Small intestine (tissue), 7 donors: ENCODE measurements at regions not wholly inside any gene's neighbourhood (a gene's known extent, or its start where the extent isn't known, plus 50 kb on each side); places are given as distances from the start of the nearest gene placed in this dataset.

Experiments used
- DNase-seq, 2 donors: peaks; one replicate each; pipeline versions ENCODE4 v3.0.0 to v3.0.0-alpha.2; 2013
- FAIRE-seq: peaks from 2 replicates; lab custom pipeline; 2012; peaks lifted over from hg19 to GRCh38; lab: Jason Lieb, UNC
- H3K27ac ChIP-seq, 3 donors: one replicate each; pipeline ENCODE4 v1.5.1; 2013; ENCODE audit warnings: low read length in 2 of 3, mild to moderate bottlenecking in 2 of 3, control low read depth in 1 of 3, inconsistent platforms in 1 of 3, low read depth in 1 of 3, moderate library complexity in 1 of 3
- H3K27me3 ChIP-seq, 3 donors: one replicate each; pipeline ENCODE4 v1.6.1; 2013; ENCODE audit warnings: low read length in 3 of 3, inconsistent platforms in 1 of 3; ENCODE audit not compliant: control insufficient read depth in 3 of 3, insufficient read depth in 3 of 3
- H3K36me3 ChIP-seq, 3 donors: one replicate each; pipeline ENCODE4 v1.6.1; 2013; ENCODE audit warnings: low read length in 3 of 3, inconsistent platforms in 1 of 3, low read depth in 1 of 3, mild to moderate bottlenecking in 1 of 3, moderate library complexity in 1 of 3; ENCODE audit not compliant: control insufficient read depth in 3 of 3, insufficient read depth in 2 of 3
- H3K4me1 ChIP-seq, 3 donors: one replicate each; pipeline ENCODE4 v1.6.1; 2013; ENCODE audit warnings: low read length in 2 of 3, inconsistent platforms in 1 of 3, low read depth in 1 of 3, mild to moderate bottlenecking in 1 of 3, moderate library complexity in 1 of 3; ENCODE audit not compliant: control insufficient read depth in 3 of 3, insufficient read depth in 2 of 3
- H3K4me3 ChIP-seq, 3 donors: one replicate each; pipeline ENCODE4 v1.5.1; 2013; ENCODE audit warnings: low read length in 3 of 3, control low read depth in 1 of 3, inconsistent platforms in 1 of 3, low read depth in 1 of 3, mild to moderate bottlenecking in 1 of 3, moderate library complexity in 1 of 3
- H3K9me3 ChIP-seq, 2 donors: one replicate each; pipeline ENCODE4 v1.6.1; 2013; ENCODE audit warnings: low read depth in 1 of 2, low read length in 1 of 2; ENCODE audit not compliant: control insufficient read depth in 2 of 2, insufficient read depth in 1 of 2
- WGBS, 3 donors: extraction: QIAGEN DNeasy Blood & Tissue Kit; methylation state at CpG; one replicate each; pipeline ENCODE4 v1.1.7; 2013; 5-methylcytosine and 5-hydroxymethylcytosine counted together
- donor health status: healthy with polysubstance abuse.
- donor health status: control.
- donor health status: control.
- donor health status: Bipolar disorder and iron deficiency.
- donor health status: healthy.

DNA sequence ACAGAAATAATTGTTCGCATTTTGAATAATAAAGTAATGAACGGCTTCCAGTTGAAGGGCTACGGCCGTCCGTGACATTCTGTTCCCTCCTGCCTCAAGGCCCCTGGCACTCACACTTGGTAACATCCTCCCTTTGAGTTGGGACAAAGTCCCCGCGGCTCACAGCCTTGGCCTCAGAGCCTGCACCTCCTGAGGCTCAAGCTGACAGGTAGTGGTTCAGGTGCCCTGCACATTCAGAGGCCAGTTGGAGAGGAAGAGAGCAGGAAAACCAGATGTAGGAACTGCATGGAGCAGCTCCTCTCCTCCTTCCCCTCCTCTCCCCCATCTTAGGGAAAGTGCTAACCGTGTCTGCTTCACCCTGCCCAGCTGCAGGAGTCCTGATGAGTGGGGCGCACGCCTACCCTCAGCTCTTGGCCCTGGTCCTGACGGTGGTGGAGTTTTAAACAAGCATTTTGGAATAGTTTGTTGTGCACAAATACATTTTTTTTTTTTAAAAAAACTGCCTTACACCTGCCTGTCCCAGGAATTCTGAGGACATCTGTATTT, 393.1 kb downstream of the SMOC2 start:
- H3K36me3 ChIP-seq, result no peaks in the 10 kb centered on the region
- peak overlapping the region in 1 of 3 donors; percentile 42 for H3K27ac ChIP-seq
- DNase-seq, result peak; percentile 36 to 60
- no peak for FAIRE-seq
- H3K27me3 ChIP-seq, result no peaks in the 10 kb centered on the region
- H3K4me1 ChIP-seq, result peaks cover 0 to 16% (median 0%) of the 10 kb centered on the region in 3 donors
- H3K9me3 ChIP-seq, result peaks cover 0 to 4% of the 10 kb centered on the region in 2 donors
- WGBS, 3 donors, result 28 to 53% (median 37%) methylated on average over 11 of the region's 11 CpGs
- H3K4me3 ChIP-seq, result no peak overlapping the region

DNA sequence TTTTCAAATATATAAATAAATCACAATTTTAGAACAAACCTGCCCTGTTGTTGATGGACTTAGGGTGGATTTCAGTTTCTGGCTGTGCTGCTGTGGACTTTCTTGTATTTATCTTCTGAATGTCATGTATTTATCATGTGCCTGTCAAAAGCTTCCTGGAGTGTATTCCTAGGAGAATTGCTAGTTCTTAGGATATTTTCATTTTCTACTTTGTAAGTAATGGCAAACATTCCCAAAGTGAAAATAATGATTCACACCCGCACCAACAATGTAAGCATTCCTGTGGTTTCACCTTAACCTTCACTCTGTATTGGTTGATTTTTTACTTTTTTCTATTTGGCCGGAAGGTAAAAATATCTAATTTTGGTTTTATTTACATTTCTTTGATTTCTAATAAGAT, 387.8 kb downstream of the SMOC2 start:
- DNase-seq (no peak), FAIRE-seq (no peak)
- no peak overlapping the region for H3K4me3 ChIP-seq
- H3K9me3 ChIP-seq, result no peaks in the 10 kb centered on the region
- peaks cover 0 to 2% (median 0%) of the 10 kb centered on the region in 3 donors for H3K27me3 ChIP-seq
- peaks cover 0 to 3% (median 0%) of the 10 kb centered on the region in 3 donors for H3K4me1 ChIP-seq
- H3K27ac ChIP-seq, result no peak overlapping the region
- no peaks in the 10 kb centered on the region for H3K36me3 ChIP-seq
- WGBS, 3 donors, result 79 to 87% (median 80%) methylated on average over 2 of the region's 2 CpGs

DNA sequence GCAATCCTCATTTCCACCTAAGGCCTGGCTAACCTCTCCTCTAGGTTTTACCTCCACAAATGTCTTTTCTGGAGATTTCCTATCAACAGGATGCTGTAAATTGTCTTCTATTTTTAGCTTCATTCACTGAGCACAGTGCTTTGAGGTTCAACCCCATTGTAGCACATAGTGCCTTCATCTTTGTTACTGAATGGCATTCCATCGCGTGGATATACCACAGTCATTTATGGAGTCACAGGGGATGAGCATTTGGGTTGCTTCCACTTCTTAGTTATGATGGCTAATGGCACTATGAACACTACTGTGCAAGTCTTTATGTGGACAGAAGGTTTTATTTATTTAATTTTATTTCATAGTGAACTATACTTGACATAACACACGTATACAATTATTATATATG, 387.1 kb downstream of the SMOC2 start:
- Histone ChIP-seq H3K36me3 (no peaks in the 10 kb centered on the region), H3K27me3 (peaks cover 0 to 2% (median 0%) of the 10 kb centered on the region in 3 donors), H3K4me3 (no peak overlapping the region), H3K27ac (no peak overlapping the region), H3K9me3 (no peaks in the 10 kb centered on the region), H3K4me1 (peaks cover 0 to under 1% (median 0%) of the 10 kb centered on the region in 3 donors)
- DNase-seq (no peak), FAIRE-seq (no peak)
- WGBS, 3 donors, result 70 to 91% (median 80%) methylated on average over 3 of the region's 3 CpGs

DNA sequence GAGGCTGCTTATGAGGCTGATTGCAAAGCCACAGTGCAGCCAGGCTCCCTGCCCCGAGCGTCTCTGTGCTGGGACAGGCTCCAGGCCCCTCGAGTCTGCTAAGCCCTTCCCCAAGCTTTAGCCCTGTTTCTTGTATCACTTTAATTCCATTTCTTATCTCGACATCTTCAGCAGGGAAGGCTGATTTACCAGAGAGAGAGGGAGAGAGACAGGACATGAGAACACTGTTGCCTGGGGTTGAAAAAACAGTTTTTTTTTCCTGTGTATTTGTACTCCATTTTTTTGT, 386.5 kb downstream of the SMOC2 start:
- peaks cover 0 to 2% (median 0%) of the 10 kb centered on the region in 3 donors for H3K27me3 ChIP-seq
- H3K9me3 ChIP-seq, result no peaks in the 10 kb centered on the region
- DNase-seq, result no peak
- H3K27ac ChIP-seq, result no peak overlapping the region
- H3K4me1 ChIP-seq, result no peaks in the 10 kb centered on the region
- no peak overlapping the region for H3K4me3 ChIP-seq
- no peak for FAIRE-seq
- no peaks in the 10 kb centered on the region for H3K36me3 ChIP-seq
- WGBS, 3 donors, result 57 to 67% (median 58%) methylated on average over 4 of the region's 4 CpGs

DNA sequence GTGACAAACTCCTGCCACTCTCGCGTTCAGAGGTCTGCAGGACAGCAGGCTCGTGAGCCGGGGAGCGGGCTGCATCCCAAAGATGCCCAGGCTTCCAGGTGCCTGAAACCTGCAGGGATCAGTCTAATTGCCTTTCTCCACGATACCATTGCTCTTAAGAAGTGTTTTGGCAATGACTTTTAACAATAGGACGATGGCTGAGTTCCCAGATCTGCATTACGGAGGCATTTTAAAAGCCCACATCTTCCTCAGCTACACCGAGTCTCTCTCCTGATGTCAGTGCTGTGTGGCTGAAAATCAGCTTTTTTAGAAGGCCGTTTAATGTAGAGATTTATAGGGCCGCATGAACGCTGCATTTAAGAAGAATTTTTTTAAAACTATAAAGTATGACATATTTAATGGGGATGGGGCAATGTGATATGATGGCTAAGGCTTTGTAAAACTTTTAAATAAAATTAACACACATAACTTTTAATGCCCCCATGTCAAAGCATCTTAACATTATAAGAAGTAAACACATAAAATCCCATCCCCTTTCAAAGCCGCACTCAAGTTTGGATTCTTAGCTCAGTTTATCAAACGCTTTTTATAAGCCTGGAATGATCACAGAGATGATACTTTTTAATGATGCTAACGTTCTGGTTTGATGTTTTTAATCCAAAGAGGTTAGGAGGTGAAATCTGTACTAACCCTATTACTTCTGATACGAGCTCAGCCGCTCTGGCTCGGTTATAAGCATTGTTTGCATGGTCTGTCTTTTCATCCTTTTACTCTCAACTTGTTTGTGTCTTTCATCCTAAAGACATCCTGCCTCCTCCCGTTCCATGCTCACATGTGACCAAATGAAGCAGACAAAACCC, 386.0 kb downstream of the SMOC2 start:
- H3K4me3 ChIP-seq, result no peak overlapping the region
- 73 to 81% (median 81%) methylated on average over 19 of the region's 19 CpGs for WGBS, 3 donors
- FAIRE-seq, result no peak
- H3K9me3 ChIP-seq, result no peaks in the 10 kb centered on the region
- peaks cover 0 to 2% (median 0%) of the 10 kb centered on the region in 3 donors for H3K27me3 ChIP-seq
- no peaks in the 10 kb centered on the region for H3K4me1 ChIP-seq
- H3K36me3 ChIP-seq, result no peaks in the 10 kb centered on the region
- H3K27ac ChIP-seq, result no peak overlapping the region
- DNase-seq, result no peak

DNA sequence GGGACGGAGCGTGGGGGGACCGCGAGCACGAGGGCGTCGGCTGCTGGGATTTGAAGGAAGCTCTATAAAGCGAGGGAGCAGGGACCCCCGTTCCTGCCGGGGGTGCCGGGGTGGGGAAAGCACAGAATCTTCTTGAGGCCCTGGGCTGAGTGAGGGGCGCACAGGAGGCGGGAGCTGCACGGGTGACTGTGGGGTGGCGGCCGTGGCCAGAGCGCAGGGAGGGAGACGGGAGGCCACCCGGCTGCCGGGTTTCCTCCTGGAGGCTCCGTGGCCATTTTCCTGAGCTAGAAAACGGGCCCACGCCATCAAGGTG, 385.1 kb downstream of the SMOC2 start:
- Histone ChIP-seq H3K27ac (no peak overlapping the region), H3K4me1 (no peaks in the 10 kb centered on the region), H3K27me3 (peaks cover 0 to 2% (median 0%) of the 10 kb centered on the region in 3 donors), H3K4me3 (no peak overlapping the region), H3K36me3 (no peaks in the 10 kb centered on the region), H3K9me3 (no peaks in the 10 kb centered on the region)
- no peak for FAIRE-seq
- no peak for DNase-seq
- 94 to 97% (median 95%) methylated on average over 17 to 23 of the region's 23 CpGs for WGBS, 3 donors

DNA sequence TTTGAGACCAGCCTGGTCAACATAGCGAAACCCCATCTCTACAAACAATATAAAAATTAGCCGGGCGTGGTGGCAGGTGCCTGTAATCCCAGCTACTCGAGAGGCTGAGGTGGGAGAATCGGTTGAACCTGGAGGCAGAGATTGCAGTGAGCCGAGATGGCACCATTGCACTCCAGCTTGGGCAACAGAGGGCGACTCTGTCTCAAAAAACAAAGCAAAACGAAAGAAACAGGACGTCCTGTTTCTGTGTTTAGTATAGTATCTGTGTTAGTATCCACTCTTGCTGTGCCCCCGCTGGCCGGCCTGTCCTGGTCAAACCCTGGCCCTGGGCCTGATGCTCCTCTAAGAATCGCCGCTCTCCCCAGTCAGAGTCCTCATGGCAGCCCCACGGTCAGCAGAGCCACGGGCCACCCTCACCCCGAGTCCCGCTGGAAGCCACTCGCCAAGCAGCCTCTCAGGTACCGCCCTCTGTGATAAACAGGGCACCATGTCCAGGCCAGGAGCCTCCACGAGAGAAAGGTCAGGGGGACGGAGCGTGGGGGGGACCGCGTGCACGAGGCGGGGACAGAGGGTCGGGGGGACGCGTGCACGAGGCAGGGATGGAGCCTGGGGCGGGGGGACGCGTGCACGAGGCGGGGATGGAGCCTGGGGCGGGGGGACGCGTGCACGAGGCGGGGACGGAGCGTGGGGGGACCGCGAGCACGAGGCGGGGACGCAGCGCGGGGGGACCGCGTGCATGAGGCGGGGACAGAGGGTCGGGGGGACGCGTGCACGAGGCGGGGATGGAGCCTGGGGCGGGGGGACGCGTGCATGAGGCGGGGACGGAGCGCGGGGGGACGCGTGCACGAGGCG, 384.5 kb downstream of the SMOC2 start:
- no peaks in the 10 kb centered on the region for H3K9me3 ChIP-seq
- FAIRE-seq, result no peak
- no peaks in the 10 kb centered on the region for H3K36me3 ChIP-seq
- DNase-seq, result no peak
- H3K27me3 ChIP-seq, result peaks cover 0 to 2% (median 0%) of the 10 kb centered on the region in 3 donors
- no peaks in the 10 kb centered on the region for H3K4me1 ChIP-seq
- WGBS, 3 donors, result 93 to 95% (median 94%) methylated on average over 62 to 68 of the region's 68 CpGs
- no peak overlapping the region for H3K27ac ChIP-seq
- H3K4me3 ChIP-seq, result no peak overlapping the region

DNA sequence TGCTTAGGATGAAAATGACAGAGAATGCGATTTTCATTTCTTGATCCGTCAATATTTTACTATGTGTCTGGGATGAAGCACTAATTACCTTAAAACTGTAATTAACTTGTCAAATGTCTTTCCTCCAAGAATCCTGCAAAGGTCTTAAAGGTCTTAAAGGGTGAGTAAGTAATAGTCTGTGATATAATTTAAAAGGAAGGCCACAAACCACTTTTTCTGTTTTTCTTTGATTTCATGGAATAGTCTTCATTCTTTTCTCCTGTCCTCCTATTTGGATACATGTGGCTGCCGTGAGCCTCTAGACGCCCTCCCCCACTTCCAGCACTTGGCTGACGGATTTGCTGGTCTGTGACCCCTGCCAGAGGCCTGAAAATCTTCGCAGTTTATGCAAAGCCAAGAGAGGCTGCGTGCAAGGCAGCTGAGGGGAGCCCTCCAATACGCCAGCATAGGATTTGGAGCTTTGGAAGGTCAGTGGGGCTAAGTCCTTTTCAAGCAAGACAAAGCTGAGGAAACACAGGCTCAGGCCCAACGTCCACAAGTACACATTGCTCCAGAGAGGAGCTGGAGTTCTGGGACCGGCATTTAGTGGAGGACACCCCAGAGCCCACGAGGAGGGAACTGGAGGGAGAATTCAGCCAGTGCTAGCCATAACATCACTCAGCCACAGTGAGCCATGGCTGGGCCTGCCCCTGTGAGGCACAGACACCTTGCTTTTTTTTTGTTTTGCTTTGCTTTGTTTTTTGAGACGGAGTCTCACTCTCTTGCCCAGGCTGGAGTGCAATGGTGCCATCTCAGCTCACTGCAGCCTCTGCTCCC, 382.6 kb downstream of the SMOC2 start:
- 57 to 86% (median 65%) methylated on average over 12 of the region's 12 CpGs for WGBS, 3 donors
- no peak overlapping the region for H3K27ac ChIP-seq
- no peak for DNase-seq
- FAIRE-seq, result no peak
- no peaks in the 10 kb centered on the region for H3K4me1 ChIP-seq
- H3K9me3 ChIP-seq, result no peaks in the 10 kb centered on the region
- H3K4me3 ChIP-seq, result no peak overlapping the region
- peaks cover 0 to 2% (median 0%) of the 10 kb centered on the region in 3 donors for H3K27me3 ChIP-seq
- no peaks in the 10 kb centered on the region for H3K36me3 ChIP-seq
